ENCODE measurements at regions not wholly inside any gene's neighbourhood (a gene's known extent, or its start where the extent isn't known, plus 50 kb on each side); places are given as distances from the start of the nearest gene placed in this dataset.

DNA sequence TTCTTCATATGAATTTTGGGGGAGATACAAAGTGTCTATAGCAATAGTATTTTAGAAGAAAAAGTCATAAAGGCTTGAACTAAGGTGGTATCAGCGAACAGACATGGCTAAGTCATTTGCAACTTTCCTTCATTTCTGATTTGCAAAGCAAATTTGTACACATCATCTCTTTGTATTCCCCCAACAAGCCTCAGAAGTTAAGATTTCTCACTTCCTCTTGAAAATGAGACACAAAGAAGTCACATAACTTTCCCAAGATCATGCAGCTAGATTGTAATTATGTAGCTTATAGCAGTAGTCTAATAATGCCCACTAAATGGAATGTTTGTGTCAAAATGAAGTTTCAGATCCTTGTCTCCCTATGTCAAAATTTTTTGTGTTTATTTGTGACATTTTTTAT is 709.8 kb upstream of the HS3ST1 start:
- Histone ChIP-seq H3K27ac (no peak overlapping the region), H3K9ac (ENCODE audit: insufficient read length) (no peak overlapping the region), H3K9me3 (ENCODE audit: low read depth, low read length) (no peaks in the 10 kb centered on the region), H3K36me3 (ENCODE audit: insufficient read depth, low read length) (no peaks in the 10 kb centered on the region), H3K4me3 (no peak overlapping the region)
- DNase-seq (ENCODE audit: low read depth, low spot score) = no peak
- TF ChIP-seq EZH2 (IDR thresholded peaks at IDR 0.05) = no peak
- no peak for TF ChIP-seq POLR2AphosphoS5 (IDR thresholded peaks at IDR 0.05; ENCODE audit: borderline replicate concordance, low read depth, low read length)
- TF ChIP-seq FOXP2 (optimal IDR thresholded peaks at IDR 0.05; ENCODE audit: control extremely low read depth, extremely low read length, insufficient read depth) = no peak

DNA sequence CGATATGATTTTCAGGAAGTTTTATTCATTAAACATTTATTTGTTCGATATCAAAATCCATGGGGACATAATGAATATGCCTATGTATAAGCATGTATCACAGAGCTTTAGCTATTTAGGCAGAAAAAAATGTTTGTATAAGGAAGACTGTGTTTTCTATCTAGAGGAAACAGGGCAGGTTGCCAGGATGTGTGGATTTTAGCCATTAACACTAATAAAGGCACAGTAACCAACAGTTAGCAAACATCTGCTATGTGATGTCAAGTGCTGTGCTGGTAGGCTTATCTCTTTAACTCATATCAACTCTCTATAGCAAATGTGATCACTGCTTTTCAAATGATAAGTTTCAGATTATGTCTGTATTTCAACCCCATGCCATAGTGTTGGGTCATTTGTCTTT is 708.9 kb upstream of the HS3ST1 start:
- no peak overlapping the region for H3K9ac ChIP-seq (ENCODE audit: insufficient read length)
- no peak overlapping the region for H3K4me3 ChIP-seq
- DNase-seq (ENCODE audit: low read depth, low spot score) = no peak
- no peak overlapping the region for H3K27ac ChIP-seq
- no peaks in the 10 kb centered on the region for H3K36me3 ChIP-seq (ENCODE audit: insufficient read depth, low read length)
- H3K9me3 ChIP-seq (ENCODE audit: low read depth, low read length) = no peaks in the 10 kb centered on the region
- TF ChIP-seq FOXP2 (optimal IDR thresholded peaks at IDR 0.05; ENCODE audit: control extremely low read depth, extremely low read length, insufficient read depth) (no peak), EZH2 (IDR thresholded peaks at IDR 0.05) (no peak), POLR2AphosphoS5 (IDR thresholded peaks at IDR 0.05; ENCODE audit: borderline replicate concordance, low read depth, low read length) (no peak)

DNA sequence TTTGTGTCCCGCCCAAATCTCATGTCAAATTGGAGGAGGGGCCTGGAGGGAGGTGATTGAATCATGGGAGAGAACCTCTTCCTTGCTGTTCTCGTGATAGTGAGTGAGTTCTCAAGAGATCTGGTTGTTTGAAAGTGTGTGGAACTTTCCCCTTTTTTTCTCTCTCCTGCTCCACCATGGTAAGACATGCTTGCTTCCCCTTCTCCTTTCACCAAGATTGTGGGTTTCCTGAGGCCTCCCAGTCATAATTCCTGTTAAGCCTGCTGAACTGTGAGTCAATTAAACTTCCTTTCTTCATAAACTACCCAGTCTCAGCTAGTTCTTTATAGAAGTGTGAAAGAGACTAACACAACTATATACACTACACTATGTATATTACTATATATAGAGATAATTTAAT is 697.8 kb upstream of the HS3ST1 start:
- no peak overlapping the region for H3K9ac ChIP-seq (ENCODE audit: insufficient read length)
- TF ChIP-seq POLR2AphosphoS5 (IDR thresholded peaks at IDR 0.05; ENCODE audit: borderline replicate concordance, low read depth, low read length) = no peak
- H3K4me3 ChIP-seq = no peak overlapping the region
- no peaks in the 10 kb centered on the region for H3K36me3 ChIP-seq (ENCODE audit: insufficient read depth, low read length)
- no peak overlapping the region for H3K27ac ChIP-seq
- no peaks in the 10 kb centered on the region for H3K9me3 ChIP-seq (ENCODE audit: low read depth, low read length)
- DNase-seq (ENCODE audit: low read depth, low spot score) = no peak

DNA sequence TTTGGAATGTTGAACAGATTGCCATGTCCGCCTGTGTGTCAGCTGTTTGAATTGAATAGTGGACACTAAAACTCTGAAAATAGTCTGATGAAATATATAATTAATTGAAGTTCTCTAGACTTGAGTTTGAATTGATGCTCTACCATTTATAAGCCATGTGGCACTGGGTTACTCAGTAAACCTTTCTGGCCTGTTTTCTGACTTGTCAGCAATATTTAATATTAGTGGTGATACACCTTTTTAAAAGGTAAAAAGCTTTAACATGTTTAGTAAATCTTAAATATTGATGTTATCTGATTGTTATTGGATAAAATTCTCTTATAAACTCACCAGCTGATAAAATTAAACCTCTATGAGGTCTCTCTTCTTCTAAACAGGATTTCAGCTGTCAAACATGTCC is 695.4 kb upstream of the HS3ST1 start:
- no peak overlapping the region for H3K4me3 ChIP-seq
- TF ChIP-seq POLR2AphosphoS5 (IDR thresholded peaks at IDR 0.05; ENCODE audit: borderline replicate concordance, low read depth, low read length) = no peak
- TF ChIP-seq EZH2 (IDR thresholded peaks at IDR 0.05) = no peak
- TF ChIP-seq FOXP2 (optimal IDR thresholded peaks at IDR 0.05; ENCODE audit: control extremely low read depth, extremely low read length, insufficient read depth) = no peak
- H3K27ac ChIP-seq = no peak overlapping the region
- no peaks in the 10 kb centered on the region for H3K36me3 ChIP-seq (ENCODE audit: insufficient read depth, low read length)
- DNase-seq (ENCODE audit: low read depth, low spot score) = no peak
- no peaks in the 10 kb centered on the region for H3K9me3 ChIP-seq (ENCODE audit: low read depth, low read length)
- H3K9ac ChIP-seq (ENCODE audit: insufficient read length) = no peak overlapping the region

DNA sequence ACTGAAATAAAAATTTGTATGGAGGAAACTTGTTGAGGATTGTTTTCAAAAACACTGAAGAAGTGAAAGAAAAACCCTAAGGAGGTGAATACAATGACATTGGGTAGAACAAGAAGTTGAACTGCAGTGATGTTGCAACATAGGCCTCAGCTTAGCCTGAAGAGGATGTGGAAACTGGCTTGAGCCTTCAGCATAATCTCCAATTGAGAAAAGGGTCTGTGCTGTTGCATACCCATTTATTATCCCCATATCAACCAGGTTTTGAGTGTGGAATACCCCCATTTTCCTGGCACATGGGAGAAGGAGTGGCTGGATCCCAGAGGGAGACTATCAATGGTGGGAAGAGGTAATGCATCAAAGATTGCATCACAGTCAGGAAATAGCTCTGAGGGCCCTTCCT is 695.0 kb upstream of the HS3ST1 start:
- Histone ChIP-seq H3K36me3 (ENCODE audit: insufficient read depth, low read length) (no peaks in the 10 kb centered on the region), H3K9ac (ENCODE audit: insufficient read length) (no peak overlapping the region), H3K9me3 (ENCODE audit: low read depth, low read length) (no peaks in the 10 kb centered on the region), H3K27ac (no peak overlapping the region), H3K4me3 (no peak overlapping the region)
- TF ChIP-seq EZH2 (IDR thresholded peaks at IDR 0.05) (no peak), POLR2AphosphoS5 (IDR thresholded peaks at IDR 0.05; ENCODE audit: borderline replicate concordance, low read depth, low read length) (no peak), FOXP2 (optimal IDR thresholded peaks at IDR 0.05; ENCODE audit: control extremely low read depth, extremely low read length, insufficient read depth) (no peak)
- DNase-seq (ENCODE audit: low read depth, low spot score) = no peak

DNA sequence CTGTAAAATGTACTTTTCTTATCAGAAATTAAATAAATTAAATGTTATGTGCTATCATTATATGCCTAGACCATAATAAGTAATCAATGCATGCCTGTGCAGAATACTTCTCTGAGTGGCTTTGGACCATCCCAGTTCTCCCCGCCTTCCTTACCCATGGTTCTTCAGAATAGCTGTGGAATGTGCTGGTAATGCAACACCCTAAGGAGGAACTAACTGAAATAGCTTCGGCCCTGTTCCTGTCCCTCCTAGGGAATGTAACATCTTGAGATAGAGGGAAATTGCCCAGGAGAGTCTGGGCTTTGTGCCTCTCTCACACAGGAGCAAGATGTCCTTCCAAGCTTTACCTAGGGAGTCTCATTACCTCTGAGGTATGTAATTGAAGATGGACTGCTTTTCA is 693.6 kb upstream of the HS3ST1 start:
- Histone ChIP-seq H3K36me3 (ENCODE audit: insufficient read depth, low read length) (no peaks in the 10 kb centered on the region), H3K9ac (ENCODE audit: insufficient read length) (no peak overlapping the region), H3K4me3 (no peak overlapping the region), H3K9me3 (ENCODE audit: low read depth, low read length) (no peaks in the 10 kb centered on the region), H3K27ac (no peak overlapping the region)
- TF ChIP-seq FOXP2 (optimal IDR thresholded peaks at IDR 0.05; ENCODE audit: control extremely low read depth, extremely low read length, insufficient read depth) (no peak), EZH2 (IDR thresholded peaks at IDR 0.05) (no peak), POLR2AphosphoS5 (IDR thresholded peaks at IDR 0.05; ENCODE audit: borderline replicate concordance, low read depth, low read length) (no peak)
- DNase-seq (ENCODE audit: low read depth, low spot score) = no peak

DNA sequence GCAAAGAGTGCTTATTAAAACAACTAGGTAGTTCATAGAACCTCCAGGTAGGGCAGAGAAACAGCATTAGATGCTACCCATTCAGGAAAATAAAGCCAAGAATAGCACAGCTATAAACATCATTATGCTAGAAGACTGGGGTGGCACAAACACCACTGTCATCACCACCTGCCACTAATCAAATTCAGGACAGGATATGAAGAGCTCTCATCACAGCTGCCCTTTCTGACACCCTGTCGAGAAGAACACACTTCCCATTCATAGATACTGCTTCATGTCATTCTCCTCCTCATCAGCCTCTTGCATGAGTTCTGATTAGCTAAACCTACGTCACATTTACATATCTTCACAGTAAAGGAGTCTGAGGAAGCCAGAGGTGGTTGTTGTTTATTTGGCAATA is 692.3 kb upstream of the HS3ST1 start:
- no peak overlapping the region for H3K27ac ChIP-seq
- H3K36me3 ChIP-seq (ENCODE audit: insufficient read depth, low read length) = no peaks in the 10 kb centered on the region
- no peak for DNase-seq (ENCODE audit: low read depth, low spot score)
- no peak overlapping the region for H3K4me3 ChIP-seq
- H3K9ac ChIP-seq (ENCODE audit: insufficient read length) = no peak overlapping the region
- no peak for TF ChIP-seq POLR2AphosphoS5 (IDR thresholded peaks at IDR 0.05; ENCODE audit: borderline replicate concordance, low read depth, low read length)
- no peak for TF ChIP-seq FOXP2 (optimal IDR thresholded peaks at IDR 0.05; ENCODE audit: control extremely low read depth, extremely low read length, insufficient read depth)
- TF ChIP-seq EZH2 (IDR thresholded peaks at IDR 0.05) = no peak
- H3K9me3 ChIP-seq (ENCODE audit: low read depth, low read length) = no peaks in the 10 kb centered on the region

DNA sequence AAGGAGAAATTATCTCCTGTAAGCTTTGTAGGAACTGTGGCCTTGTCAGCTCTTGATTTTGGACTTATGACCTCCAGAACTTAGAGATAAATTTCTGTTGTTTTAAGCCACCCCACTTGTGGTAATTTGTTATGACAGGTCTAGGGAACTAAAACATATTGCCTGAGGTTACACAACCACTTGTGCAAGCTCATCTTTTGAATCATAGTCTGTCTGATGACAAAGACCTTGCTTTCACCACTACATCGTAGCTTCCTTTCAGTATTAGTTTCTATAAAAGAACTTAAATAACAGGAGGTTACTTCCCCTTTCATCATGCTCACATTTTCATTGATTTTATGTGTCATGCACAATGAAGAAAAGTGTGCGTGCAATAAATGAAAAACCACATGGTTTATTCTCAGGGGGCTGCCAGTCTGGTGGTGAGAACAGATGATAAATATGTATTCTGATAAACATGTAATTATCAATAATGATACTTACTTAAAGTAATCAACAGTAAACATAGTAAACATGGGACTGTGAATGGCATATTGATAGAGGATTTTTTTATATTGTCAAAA is 690.0 kb upstream of the HS3ST1 start:
- TF ChIP-seq POLR2AphosphoS5 (IDR thresholded peaks at IDR 0.05; ENCODE audit: borderline replicate concordance, low read depth, low read length) (no peak), EZH2 (IDR thresholded peaks at IDR 0.05) (no peak), FOXP2 (optimal IDR thresholded peaks at IDR 0.05; ENCODE audit: control extremely low read depth, extremely low read length, insufficient read depth) (no peak)
- H3K27ac ChIP-seq = no peak overlapping the region
- H3K36me3 ChIP-seq (ENCODE audit: insufficient read depth, low read length) = no peaks in the 10 kb centered on the region
- H3K9ac ChIP-seq (ENCODE audit: insufficient read length) = no peak overlapping the region
- H3K4me3 ChIP-seq = no peak overlapping the region
- no peaks in the 10 kb centered on the region for H3K9me3 ChIP-seq (ENCODE audit: low read depth, low read length)
- no peak for DNase-seq (ENCODE audit: low read depth, low spot score)

DNA sequence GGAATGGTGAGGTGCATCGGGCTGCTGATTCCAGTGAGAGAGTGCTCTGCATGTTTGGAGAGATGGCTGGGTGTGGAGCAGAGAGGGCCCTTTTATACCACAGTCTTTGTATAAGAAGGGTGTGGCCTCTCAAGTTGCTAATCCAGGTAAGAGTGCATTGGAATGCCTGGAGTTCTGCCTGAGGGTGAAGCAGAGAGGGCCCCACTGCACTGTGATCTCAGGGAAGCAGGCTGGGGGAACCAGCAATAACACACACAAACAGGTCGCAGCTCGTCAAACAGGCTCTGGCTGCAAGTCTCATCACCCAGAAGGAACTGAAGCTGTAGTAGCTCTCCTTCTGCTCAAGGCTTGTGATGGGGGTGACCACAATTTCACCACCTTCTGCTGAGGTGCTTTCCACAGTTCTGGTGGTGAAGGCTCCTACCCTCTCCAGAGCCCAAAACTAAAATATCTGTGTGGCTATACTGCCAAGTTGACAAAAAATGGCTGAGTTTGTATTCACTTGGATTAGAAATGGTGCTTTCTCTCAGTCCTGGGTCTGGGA is 687.4 kb upstream of the HS3ST1 start:
- DNase-seq (ENCODE audit: low read depth, low spot score) = no peak
- TF ChIP-seq FOXP2 (optimal IDR thresholded peaks at IDR 0.05; ENCODE audit: control extremely low read depth, extremely low read length, insufficient read depth) = no peak
- no peak for TF ChIP-seq EZH2 (IDR thresholded peaks at IDR 0.05)
- Histone ChIP-seq H3K27ac (no peak overlapping the region), H3K9me3 (ENCODE audit: low read depth, low read length) (no peaks in the 10 kb centered on the region), H3K4me3 (no peak overlapping the region), H3K9ac (ENCODE audit: insufficient read length) (no peak overlapping the region), H3K36me3 (ENCODE audit: insufficient read depth, low read length) (no peaks in the 10 kb centered on the region)
